ENCODE measurements at regions not wholly inside any gene's neighbourhood (a gene's known extent, or its start where the extent isn't known, plus 50 kb on each side); places are given as distances from the start of the nearest gene placed in this dataset.

DNA sequence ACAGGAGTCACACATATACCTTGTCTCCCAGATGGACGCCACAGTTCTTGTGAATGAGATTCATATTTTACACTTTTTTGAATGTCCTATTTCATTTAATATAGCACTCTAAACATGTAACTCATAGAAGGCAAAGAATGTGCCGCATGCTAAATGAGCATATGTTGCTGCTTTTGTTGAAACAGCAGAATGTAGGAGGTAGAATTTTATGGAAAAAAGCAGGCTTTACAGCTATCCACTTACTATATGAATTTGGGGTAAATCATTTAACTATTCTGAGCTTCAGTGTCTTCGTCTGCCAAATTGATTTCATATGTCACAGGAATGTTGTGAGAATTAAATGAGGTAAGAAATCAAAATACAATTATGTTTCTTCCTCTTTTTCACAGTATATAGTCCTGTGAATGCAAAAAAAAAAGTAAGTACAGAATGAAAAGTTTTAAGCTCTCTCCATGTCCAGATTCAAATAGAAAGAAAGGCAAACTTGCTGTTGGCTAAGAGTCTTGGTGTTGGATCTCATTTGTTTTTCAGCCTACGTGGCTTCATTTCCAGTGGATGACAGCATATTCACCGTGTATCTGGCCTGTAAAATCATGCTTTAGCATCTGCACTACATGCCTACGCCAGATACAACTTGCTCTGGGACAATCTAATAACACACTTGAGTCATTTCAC is 154.7 kb upstream of the CNTNAP5 start:
- TF ChIP-seq POLR2A (IDR thresholded peaks at IDR 0.05; ENCODE audit: low read depth, low read length) (no peak), TAF1 (IDR thresholded peaks at IDR 0.05; ENCODE audit: low read depth, low read length) (no peak), SPI1 (IDR thresholded peaks at IDR 0.05; ENCODE audit: low read depth, low read length) (no peak)

Data from GM12891 (cell line).